ENCODE measurements at regions not wholly inside any gene's neighbourhood (a gene's known extent, or its start where the extent isn't known, plus 50 kb on each side); places are given as distances from the start of the nearest gene placed in this dataset.

DNA sequence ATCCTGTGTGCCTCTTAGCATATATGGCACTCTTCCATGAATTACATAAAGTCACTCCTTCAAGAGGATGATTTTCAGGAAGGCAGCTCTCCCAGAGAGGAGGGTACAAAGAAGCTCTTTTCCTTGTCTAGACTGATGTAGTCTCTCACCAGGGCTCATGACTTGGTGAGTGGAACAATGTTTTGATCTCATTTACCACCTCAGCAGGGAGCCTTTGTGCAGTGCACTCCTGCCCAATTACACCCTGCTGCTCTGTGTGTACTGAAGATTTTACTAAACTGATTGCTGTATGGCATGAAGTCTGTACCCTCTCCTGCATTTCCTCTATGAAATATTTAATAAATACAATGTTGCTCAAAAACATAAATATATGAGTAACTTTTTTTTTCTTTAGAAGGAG is 598.3 kb upstream of the HS3ST5 start (continued):
- TF ChIP-seq, protein P1, sequence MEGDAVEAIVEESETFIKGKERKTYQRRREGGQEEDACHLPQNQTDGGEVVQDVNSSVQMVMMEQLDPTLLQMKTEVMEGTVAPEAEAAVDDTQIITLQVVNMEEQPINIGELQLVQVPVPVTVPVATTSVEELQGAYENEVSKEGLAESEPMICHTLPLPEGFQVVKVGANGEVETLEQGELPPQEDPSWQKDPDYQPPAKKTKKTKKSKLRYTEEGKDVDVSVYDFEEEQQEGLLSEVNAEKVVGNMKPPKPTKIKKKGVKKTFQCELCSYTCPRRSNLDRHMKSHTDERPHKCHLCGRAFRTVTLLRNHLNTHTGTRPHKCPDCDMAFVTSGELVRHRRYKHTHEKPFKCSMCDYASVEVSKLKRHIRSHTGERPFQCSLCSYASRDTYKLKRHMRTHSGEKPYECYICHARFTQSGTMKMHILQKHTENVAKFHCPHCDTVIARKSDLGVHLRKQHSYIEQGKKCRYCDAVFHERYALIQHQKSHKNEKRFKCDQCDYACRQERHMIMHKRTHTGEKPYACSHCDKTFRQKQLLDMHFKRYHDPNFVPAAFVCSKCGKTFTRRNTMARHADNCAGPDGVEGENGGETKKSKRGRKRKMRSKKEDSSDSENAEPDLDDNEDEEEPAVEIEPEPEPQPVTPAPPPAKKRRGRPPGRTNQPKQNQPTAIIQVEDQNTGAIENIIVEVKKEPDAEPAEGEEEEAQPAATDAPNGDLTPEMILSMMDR (IDR thresholded peaks at IDR 0.05) = no peak
- TF ChIP-seq FOSL2 (IDR thresholded peaks at IDR 0.05; ENCODE audit: borderline replicate concordance, low read depth) = no peak
- no peak for TF ChIP-seq NRF1 (IDR thresholded peaks at IDR 0.05; ENCODE audit: low read depth, low read length)
- TF ChIP-seq, protein P2, sequence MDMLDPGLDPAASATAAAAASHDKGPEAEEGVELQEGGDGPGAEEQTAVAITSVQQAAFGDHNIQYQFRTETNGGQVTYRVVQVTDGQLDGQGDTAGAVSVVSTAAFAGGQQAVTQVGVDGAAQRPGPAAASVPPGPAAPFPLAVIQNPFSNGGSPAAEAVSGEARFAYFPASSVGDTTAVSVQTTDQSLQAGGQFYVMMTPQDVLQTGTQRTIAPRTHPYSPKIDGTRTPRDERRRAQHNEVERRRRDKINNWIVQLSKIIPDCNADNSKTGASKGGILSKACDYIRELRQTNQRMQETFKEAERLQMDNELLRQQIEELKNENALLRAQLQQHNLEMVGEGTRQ (IDR thresholded peaks at IDR 0.05; ENCODE audit: borderline replicate concordance, low read depth, low read length) = no peak

DNA sequence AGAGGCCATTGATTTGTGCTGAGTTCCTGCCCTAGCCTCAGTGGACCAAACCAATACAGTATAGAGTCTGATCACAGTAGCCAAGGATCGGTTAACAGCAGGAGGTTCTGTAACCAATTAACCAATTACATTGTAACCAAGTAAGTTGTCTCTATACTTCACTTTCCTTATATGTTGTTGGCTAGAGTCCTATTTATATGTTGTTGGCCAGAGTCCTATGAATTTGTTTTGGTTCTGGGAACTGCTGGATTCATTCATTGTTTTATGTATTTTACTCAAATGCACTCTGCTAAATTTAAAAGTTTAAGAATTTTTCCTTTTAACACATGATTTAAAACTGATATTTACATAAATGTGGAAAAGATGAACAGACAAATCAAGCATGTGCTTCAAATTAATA is 597.4 kb upstream of the HS3ST5 start:
- 47% methylated on average over 1 of the region's 1 CpG for whole genome bisulfite sequencing (ENCODE audit: low lambda C conversion rate)
- Histone ChIP-seq H3K9me2 (no peaks in the 10 kb centered on the region), H3F3A (replicated peaks; ENCODE audit: insufficient read depth) (no peaks in the 10 kb centered on the region), H2AFZ (ENCODE audit: low read depth) (no peak overlapping the region), H3K4me3 (ENCODE audit: low read depth in 2 of 2, low read length in 1 of 2) (no peak overlapping the region), H3K79me2 (ENCODE audit: insufficient read depth) (no peaks in the 10 kb centered on the region), H3K9me3 (no peaks in the 10 kb centered on the region), H4K20me1 (ENCODE audit: insufficient read depth) (no peaks in the 10 kb centered on the region), H3K4me2 (no peak overlapping the region), H3K27me3 (ENCODE audit: insufficient read depth) (no peaks in the 10 kb centered on the region), H3K4me1 (ENCODE audit: control insufficient read depth in 1 of 2, insufficient read depth in 2 of 2, low read depth in 1 of 2, low read length in 1 of 2) (no peaks in the 10 kb centered on the region), H3K36me3 (replicated peaks in 1 of 2; ENCODE audit: control insufficient read depth in 1 of 2, insufficient read depth in 2 of 2, low read length in 1 of 2) (no peaks in the 10 kb centered on the region), H3K27ac (ENCODE audit: low read depth in 2 of 2, low read length in 1 of 2) (no peak overlapping the region), H3K9ac (no peak overlapping the region)
- CTCF ChIA-PET = interaction anchor here (1.0 kb wide), 1 partner anchor 27 kb away, joined by 3 read pairs; no protein-coding TSS in a partner anchor
- POLR2A ChIA-PET = no interaction called here
- TF ChIP-seq FOXM1 (IDR thresholded peaks at IDR 0.05; ENCODE audit: low read depth) (no peak), TEAD4 (IDR thresholded peaks at IDR 0.05; ENCODE audit: borderline replicate concordance, insufficient read depth) (no peak), RXRA (IDR thresholded peaks at IDR 0.05; ENCODE audit: borderline replicate concordance, low read depth) (no peak), GATA2 (CRISPR knock-in tag; IDR thresholded peaks at IDR 0.05) (no peak), MXI1 (IDR thresholded peaks at IDR 0.05; ENCODE audit: low read depth, low read length) (no peak), SMC3 (IDR thresholded peaks at IDR 0.05; ENCODE audit: low read depth, low read length) (no peak), RAD21 (IDR thresholded peaks at IDR 0.05; ENCODE audit: low read length) (no peak), YY1 (IDR thresholded peaks at IDR 0.05; ENCODE audit: low read depth) (no peak), MEF2A (IDR thresholded peaks at IDR 0.05; ENCODE audit: borderline replicate concordance, low read depth) (no peak), NRF1 (IDR thresholded peaks at IDR 0.05; ENCODE audit: low read depth, low read length) (no peak), FOSL2 (IDR thresholded peaks at IDR 0.05; ENCODE audit: borderline replicate concordance, low read depth) (no peak), SIN3A (IDR thresholded peaks at IDR 0.05; ENCODE audit: borderline replicate concordance, low read depth, low read length) (no peak), TCF12 (IDR thresholded peaks at IDR 0.05) (no peak)
- TF ChIP-seq, protein P1 (IDR thresholded peaks at IDR 0.05) = no peak
- TF ChIP-seq, protein P3, sequence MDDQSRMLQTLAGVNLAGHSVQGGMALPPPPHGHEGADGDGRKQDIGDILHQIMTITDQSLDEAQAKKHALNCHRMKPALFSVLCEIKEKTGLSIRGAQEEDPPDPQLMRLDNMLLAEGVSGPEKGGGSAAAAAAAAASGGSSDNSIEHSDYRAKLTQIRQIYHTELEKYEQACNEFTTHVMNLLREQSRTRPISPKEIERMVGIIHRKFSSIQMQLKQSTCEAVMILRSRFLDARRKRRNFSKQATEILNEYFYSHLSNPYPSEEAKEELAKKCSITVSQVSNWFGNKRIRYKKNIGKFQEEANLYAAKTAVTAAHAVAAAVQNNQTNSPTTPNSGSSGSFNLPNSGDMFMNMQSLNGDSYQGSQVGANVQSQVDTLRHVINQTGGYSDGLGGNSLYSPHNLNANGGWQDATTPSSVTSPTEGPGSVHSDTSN (IDR thresholded peaks at IDR 0.05) = no peak
- no peak for DNase-seq

Data from SK-N-SH (cell line).